Adrenal gland (tissue), 5 donors: ENCODE measurements at regions not wholly inside any gene's neighbourhood (a gene's known extent, or its start where the extent isn't known, plus 50 kb on each side); places are given as distances from the start of the nearest gene placed in this dataset.

Experiments used
- POLR2A ChIP-seq, 2 donors: fragments of 450-650 bp; IDR thresholded peaks; one replicate each; pipeline ENCODE4 v1.6.1; 2017; ENCODE audit warnings: antibody characterized with exemption in 2 of 2, mild to moderate bottlenecking in 2 of 2, moderate library complexity in 1 of 2
- TF ChIP-seq, protein P1 (sequence below), 6 experiments: fragments of 450-650 bp in 4 of 6; fragments of 200-600 bp in 2 of 6; sonication (generic) in 1 of 6; IDR thresholded peaks; 1 replicate in 5 of 6; 2 replicates in 1 of 6; pipeline versions ENCODE4 v1.5.1 to v1.8.0; 2016 to 2021; ENCODE audit warnings: antibody characterized with exemption in 6 of 6, mild to moderate bottlenecking in 2 of 6, moderate library complexity in 1 of 6
- donor health status: DM: no; HTN: no; CAD: no.

DNA sequence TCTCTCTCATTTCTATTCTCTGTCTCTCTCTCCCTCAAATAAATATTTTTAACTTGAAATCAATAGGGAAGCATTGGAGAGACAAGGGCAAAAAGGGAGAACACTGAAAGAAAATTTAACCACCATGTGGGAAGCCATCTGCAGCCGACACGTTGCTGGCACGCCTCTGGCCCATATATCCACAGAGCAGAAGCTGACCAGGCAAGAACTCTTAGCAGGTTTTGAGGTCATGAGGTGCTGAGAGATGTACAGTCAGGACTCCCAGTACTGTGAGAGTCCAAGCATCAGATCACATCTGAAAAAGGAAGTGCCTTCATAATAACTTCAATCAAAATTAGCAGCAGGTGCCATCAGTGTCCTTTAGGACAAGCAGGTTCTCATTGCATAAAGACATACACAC, 156.6 kb downstream of the AKAIN1 start:
- TF ChIP-seq, protein P1, sequence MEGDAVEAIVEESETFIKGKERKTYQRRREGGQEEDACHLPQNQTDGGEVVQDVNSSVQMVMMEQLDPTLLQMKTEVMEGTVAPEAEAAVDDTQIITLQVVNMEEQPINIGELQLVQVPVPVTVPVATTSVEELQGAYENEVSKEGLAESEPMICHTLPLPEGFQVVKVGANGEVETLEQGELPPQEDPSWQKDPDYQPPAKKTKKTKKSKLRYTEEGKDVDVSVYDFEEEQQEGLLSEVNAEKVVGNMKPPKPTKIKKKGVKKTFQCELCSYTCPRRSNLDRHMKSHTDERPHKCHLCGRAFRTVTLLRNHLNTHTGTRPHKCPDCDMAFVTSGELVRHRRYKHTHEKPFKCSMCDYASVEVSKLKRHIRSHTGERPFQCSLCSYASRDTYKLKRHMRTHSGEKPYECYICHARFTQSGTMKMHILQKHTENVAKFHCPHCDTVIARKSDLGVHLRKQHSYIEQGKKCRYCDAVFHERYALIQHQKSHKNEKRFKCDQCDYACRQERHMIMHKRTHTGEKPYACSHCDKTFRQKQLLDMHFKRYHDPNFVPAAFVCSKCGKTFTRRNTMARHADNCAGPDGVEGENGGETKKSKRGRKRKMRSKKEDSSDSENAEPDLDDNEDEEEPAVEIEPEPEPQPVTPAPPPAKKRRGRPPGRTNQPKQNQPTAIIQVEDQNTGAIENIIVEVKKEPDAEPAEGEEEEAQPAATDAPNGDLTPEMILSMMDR (IDR thresholded peaks at IDR 0.05) = no peak
- no peak for TF ChIP-seq POLR2A (IDR thresholded peaks at IDR 0.05)
